HepG2 (cell line): ENCODE measurements at regions not wholly inside any gene's neighbourhood (a gene's known extent, or its start where the extent isn't known, plus 50 kb on each side); places are given as distances from the start of the nearest gene placed in this dataset.

ENCODE experiments used
- ATAC-seq: fragments of 200-7000 bp; cut with Tn5 transposase; 3 replicates; pipeline ENCODE4 v1.9.1; 2020; ENCODE audit warnings: mild to moderate bottlenecking, moderate library complexity
- BruUV-seq: library from RNA; stranded (reverse); fragments of 400-500 nt; replicated peaks from 2 replicates; lab custom pipeline; 2021; lab: Mats Ljungman, UMichigan
- CTCF ChIA-PET: fragments of 300-600 bp; formaldehyde crosslinking; extraction: SDS; loops from one replicate; lab custom pipeline; 2021; ENCODE audit warnings: low total read pairs, inconsistent platforms, low intra/inter-chr PET ratio; lab: Yijun Ruan, JAX
- POLR2A ChIA-PET: fragments of 350-600 bp; sonication (Branson Sonifier 250); formaldehyde crosslinking; loops from one replicate; lab custom pipeline; 2020; ENCODE audit warnings: antibody characterized with exemption, inconsistent platforms; lab: Yijun Ruan, JAX
- DNase-seq: peaks from one replicate; pipeline ENCODE4 v3.0.0-alpha.2; 2015; ENCODE audit warnings: low spot score
- FAIRE-seq: peaks from 3 replicates; lab custom pipeline; 2011; peaks lifted over from hg19 to GRCh38; lab: Jason Lieb, UNC
- H2AFZ ChIP-seq: one replicate; pipeline ENCODE4 v1.6.1; 2011; ENCODE audit warnings: low read length, inconsistent platforms
- H3K27ac ChIP-seq: fragments of 300-600 bp; 3 replicates; pipeline ENCODE4 v1.8.0; 2011; ENCODE audit warnings: mixed run types, mild to moderate bottlenecking, mixed read lengths, low read length, inconsistent platforms; ENCODE audit not compliant: insufficient read depth; ENCODE audit errors: extremely low read length
- H3K27me3 ChIP-seq, 2 experiments: fragments of 200-600 bp in 1 of 2; 2 replicates in 1 of 2; 3 replicates in 1 of 2; pipeline versions ENCODE4 v1.6.0 to v1.8.0; 2011; ENCODE audit warnings: low read length in 2 of 2, mild to moderate bottlenecking in 2 of 2, moderate library complexity in 2 of 2, inconsistent platforms in 1 of 2; ENCODE audit not compliant: insufficient read depth in 2 of 2, control insufficient read depth in 1 of 2
- H3K36me3 ChIP-seq, 2 experiments: fragments of 200-600 bp in 1 of 2; replicated peaks in 1 of 2; 2 replicates in 1 of 2; 3 replicates in 1 of 2; pipeline versions ENCODE4 v1.5.1 to v1.8.0; 2011; ENCODE audit warnings: low read length in 2 of 2, inconsistent platforms in 1 of 2; ENCODE audit not compliant: insufficient read depth in 2 of 2, control insufficient read depth in 1 of 2
- H3K4me1 ChIP-seq: 2 replicates; pipeline ENCODE4 v1.5.1; 2012; ENCODE audit warnings: low read length, inconsistent platforms; ENCODE audit not compliant: insufficient read depth
- H3K4me2 ChIP-seq: 2 replicates; pipeline ENCODE4 v1.6.0; 2011; ENCODE audit warnings: low read depth, low read length, inconsistent platforms
- H3K4me3 ChIP-seq, 3 experiments: fragments of 200-600 bp in 1 of 3; sonication (generic), shearing (Covaris generic) in 1 of 3; replicated peaks in 1 of 3; 2 replicates each; pipeline ENCODE4 v1.5.1; 2011 to 2016; ENCODE audit warnings: low read length in 3 of 3, inconsistent platforms in 2 of 3, low read depth in 2 of 3, mild to moderate bottlenecking in 2 of 3, control low read depth in 1 of 3, mixed read lengths in 1 of 3; ENCODE audit not compliant: insufficient read depth in 1 of 3
- H3K79me2 ChIP-seq: one replicate; pipeline ENCODE4 v1.6.1; 2011; ENCODE audit warnings: low read length, inconsistent platforms; ENCODE audit not compliant: insufficient read depth
- H3K9ac ChIP-seq: 2 replicates; pipeline ENCODE4 v1.6.0; 2011; ENCODE audit warnings: mild to moderate bottlenecking, low read depth, low read length, inconsistent platforms; ENCODE audit not compliant: insufficient read depth
- H3K9me3 ChIP-seq: 2 replicates; pipeline ENCODE4 v1.5.1; 2012; ENCODE audit warnings: mild to moderate bottlenecking, low read length
- H4K20me1 ChIP-seq: 2 replicates; pipeline ENCODE4 v1.6.0; 2011; ENCODE audit warnings: inconsistent platforms, mild to moderate bottlenecking, low read length, moderate library complexity; ENCODE audit not compliant: insufficient read depth
- HIVEP1 ChIP-seq: sonication (generic); formaldehyde crosslinking; IDR thresholded peaks from 2 replicates; pipeline ENCODE4 v1.4.0; 2020; ENCODE audit warnings: mild to moderate bottlenecking, missing genetic modification reagents
- ZBTB3 ChIP-seq: sonication (generic); formaldehyde crosslinking; IDR thresholded peaks from 2 replicates; pipeline ENCODE4 v1.4.0; 2020; ENCODE audit warnings: low read depth, mild to moderate bottlenecking, moderate library complexity, missing genetic modification reagents, borderline replicate concordance
- WGBS: methylation state at CpG from one replicate; pipeline ENCODE4 v1.1.6; 2017; ENCODE audit warnings: low lambda C conversion rate; 5-methylcytosine and 5-hydroxymethylcytosine counted together
- in situ Hi-C: cut with HindIII; loops from 2 replicates; pipeline ENCODE4 v1.10.0; 2017; ENCODE audit warnings: low pct_unique_long_range_greater_than_20kb; ENCODE audit not compliant: extremely low pct_ligation_motif_present
- intact Hi-C: fragments of 100-400 bp; cut with micrococcal nuclease; formaldehyde crosslinking; loops from one replicate; pipeline ENCODE4 v1.10.0; 2022; ENCODE audit not compliant: unreplicated experiment
- TF ChIP-seq, protein P1 (sequence below): sonication (generic); formaldehyde crosslinking; IDR thresholded peaks from 2 replicates; pipeline ENCODE4 v1.5.0; 2020; ENCODE audit warnings: mild to moderate bottlenecking, missing genetic modification reagents, borderline replicate concordance
- TF ChIP-seq, protein P2 (sequence below): sonication (generic); formaldehyde crosslinking; IDR thresholded peaks from 2 replicates; pipeline ENCODE4 v1.4.0; 2020; ENCODE audit warnings: missing genetic modification reagents
- TF ChIP-seq, protein P3 (sequence below): fragments of 450-650 bp; IDR thresholded peaks from 2 replicates; pipeline ENCODE4 v1.6.1; 2016

DNA sequence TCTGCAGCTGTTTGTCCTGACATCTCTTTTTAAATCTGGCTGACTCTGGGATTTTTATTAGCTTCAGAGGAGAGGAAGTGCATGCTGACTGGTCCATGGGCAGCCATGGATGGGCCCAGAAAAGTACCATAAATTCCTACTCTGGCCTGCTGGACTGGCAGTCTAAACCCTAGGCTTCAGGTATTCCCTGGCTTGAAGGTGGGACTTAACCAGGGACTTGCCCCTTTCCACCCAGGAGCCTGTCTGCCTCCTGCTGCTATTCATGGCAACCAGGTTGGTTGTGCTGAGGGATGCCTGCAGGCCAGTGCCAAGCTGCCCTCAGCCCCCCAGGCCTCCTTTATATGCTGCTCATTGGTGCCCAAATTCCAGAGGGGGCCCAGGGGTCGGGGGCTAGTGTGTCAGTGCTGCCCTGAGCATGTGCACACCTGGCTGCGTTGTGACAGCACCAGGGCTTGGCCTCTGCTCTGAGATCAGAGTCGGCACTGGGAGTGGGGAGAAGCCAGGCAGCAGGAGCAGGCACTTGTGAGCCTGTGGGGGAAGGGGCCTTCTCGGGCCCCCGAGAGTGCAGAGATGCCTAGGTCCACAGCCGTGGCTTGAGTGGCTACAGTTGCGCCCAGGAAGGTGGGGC lies 195.7 kb upstream of the TFPI start (continued):
- TF ChIP-seq, protein P1, sequence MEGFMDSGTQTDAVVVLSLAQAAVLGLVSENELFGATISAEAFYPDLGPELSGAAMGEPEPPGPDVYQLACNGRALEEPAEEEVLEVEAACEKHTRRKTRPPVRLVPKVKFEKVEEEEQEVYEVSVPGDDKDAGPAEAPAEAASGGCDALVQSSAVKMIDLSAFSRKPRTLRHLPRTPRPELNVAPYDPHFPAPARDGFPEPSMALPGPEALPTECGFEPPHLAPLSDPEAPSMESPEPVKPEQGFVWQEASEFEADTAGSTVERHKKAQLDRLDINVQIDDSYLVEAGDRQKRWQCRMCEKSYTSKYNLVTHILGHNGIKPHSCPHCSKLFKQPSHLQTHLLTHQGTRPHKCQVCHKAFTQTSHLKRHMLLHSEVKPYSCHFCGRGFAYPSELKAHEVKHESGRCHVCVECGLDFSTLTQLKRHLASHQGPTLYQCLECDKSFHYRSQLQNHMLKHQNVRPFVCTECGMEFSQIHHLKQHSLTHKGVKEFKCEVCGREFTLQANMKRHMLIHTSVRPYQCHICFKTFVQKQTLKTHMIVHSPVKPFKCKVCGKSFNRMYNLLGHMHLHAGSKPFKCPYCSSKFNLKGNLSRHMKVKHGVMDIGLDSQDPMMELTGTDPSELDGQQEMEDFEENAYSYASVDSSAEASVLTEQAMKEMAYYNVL (CRISPR knock-in tag): no peak
- TF ChIP-seq HIVEP1 (CRISPR knock-in tag): no peak
- TF ChIP-seq, protein P2, sequence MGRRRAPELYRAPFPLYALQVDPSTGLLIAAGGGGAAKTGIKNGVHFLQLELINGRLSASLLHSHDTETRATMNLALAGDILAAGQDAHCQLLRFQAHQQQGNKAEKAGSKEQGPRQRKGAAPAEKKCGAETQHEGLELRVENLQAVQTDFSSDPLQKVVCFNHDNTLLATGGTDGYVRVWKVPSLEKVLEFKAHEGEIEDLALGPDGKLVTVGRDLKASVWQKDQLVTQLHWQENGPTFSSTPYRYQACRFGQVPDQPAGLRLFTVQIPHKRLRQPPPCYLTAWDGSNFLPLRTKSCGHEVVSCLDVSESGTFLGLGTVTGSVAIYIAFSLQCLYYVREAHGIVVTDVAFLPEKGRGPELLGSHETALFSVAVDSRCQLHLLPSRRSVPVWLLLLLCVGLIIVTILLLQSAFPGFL (CRISPR knock-in tag): no peak

DNA sequence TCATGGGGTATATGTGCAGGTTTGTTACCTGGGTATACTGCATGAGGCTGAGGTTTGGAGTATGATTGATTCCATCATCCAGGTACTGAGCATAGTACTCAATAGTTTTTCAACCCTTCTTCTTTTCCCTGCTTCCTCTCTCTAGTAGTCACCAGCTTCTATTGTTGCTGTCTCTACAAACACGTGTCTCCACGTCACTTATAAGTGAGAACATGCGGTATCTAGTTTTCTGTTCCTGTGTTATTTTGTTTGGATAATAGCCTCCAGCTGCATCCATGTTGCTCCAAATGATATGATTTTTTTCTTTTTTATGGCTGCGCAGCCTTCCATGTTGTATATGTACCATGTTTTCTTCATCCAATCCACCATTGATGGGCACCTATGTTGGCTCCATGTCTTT lies 214.8 kb upstream of the TFPI start:
- Histone ChIP-seq H3K9me3 (no peaks in the 10 kb centered on the region), H3K4me1 (no peaks in the 10 kb centered on the region), H2AFZ (no peak overlapping the region), H3K79me2 (no peaks in the 10 kb centered on the region), H4K20me1 (no peaks in the 10 kb centered on the region), H3K9ac (no peak overlapping the region), H3K4me2 (no peak overlapping the region), H3K36me3 (no peaks in the 10 kb centered on the region), H3K27me3 (no peaks in the 10 kb centered on the region)
- no peak for ATAC-seq
- intact Hi-C loops (no loop called here), in situ Hi-C loops (no loop called here)
- ChIA-PET POLR2A (no interaction called here), CTCF (no interaction called here)
- no peak for DNase-seq
- WGBS: 30% methylated on average over 4 of the region's 4 CpGs
- TF ChIP-seq ZBTB3 (CRISPR knock-in tag): no peak
- TF ChIP-seq, protein P3, sequence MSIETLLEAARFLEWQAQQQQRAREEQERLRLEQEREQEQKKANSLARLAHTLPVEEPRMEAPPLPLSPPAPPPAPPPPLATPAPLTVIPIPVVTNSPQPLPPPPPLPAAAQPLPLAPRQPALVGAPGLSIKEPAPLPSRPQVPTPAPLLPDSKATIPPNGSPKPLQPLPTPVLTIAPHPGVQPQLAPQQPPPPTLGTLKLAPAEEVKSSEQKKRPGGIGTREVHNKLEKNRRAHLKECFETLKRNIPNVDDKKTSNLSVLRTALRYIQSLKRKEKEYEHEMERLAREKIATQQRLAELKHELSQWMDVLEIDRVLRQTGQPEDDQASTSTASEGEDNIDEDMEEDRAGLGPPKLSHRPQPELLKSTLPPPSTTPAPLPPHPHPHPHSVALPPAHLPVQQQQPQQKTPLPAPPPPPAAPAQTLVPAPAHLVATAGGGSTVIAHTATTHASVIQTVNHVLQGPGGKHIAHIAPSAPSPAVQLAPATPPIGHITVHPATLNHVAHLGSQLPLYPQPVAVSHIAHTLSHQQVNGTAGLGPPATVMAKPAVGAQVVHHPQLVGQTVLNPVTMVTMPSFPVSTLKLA: peak; percentile 96
- TF ChIP-seq, all 625 proteins: peak for 1
- no peak overlapping the region for H3K4me3 ChIP-seq
- no peak for FAIRE-seq
- no peak overlapping the region for H3K27ac ChIP-seq
- no TSS peak for BruUV-seq
